Dedifferentiated amniotic fluid mesenchymal stem cell (primary cell): ENCODE measurements at regions not wholly inside any gene's neighbourhood (a gene's known extent, or its start where the extent isn't known, plus 50 kb on each side); places are given as distances from the start of the nearest gene placed in this dataset.

Source experiments
- DNase-seq: peaks from one replicate; pipeline ENCODE4 v3.0.0-alpha.2; 2016; ENCODE audit errors: extremely low spot score

- DNase-seq: no peak
These were observed 52.6 kb upstream of the ASB17 start for GRCh38 chr1:75984781-75985180.

GRCh38 chr1:75985827-75986226, 53.6 kb upstream of the ASB17 start:
- DNase-seq: no peak

- no peak for DNase-seq
These were observed 54.3 kb upstream of the ASB17 start for GRCh38 chr1:75986478-75986877.

GRCh38 chr1:75989121-75989520, 56.9 kb upstream of the ASB17 start:
- DNase-seq: no peak

GRCh38 chr1:75990686-75991085, 58.5 kb upstream of the ASB17 start:
- DNase-seq: no peak

GRCh38 chr1:75991497-75992114, 59.4 kb upstream of the ASB17 start:
- peak; percentile 90 for DNase-seq

GRCh38 chr1:75992312-75992711, 60.1 kb upstream of the ASB17 start:
- no peak for DNase-seq

- DNase-seq: no peak
These were observed 61.5 kb upstream of the ASB17 start for GRCh38 chr1:75993661-75994060.

GRCh38 chr1:75996196-75996595, 64.0 kb upstream of the ASB17 start:
- DNase-seq: peak; percentile 33

- no peak for DNase-seq
These were observed 66.8 kb upstream of the ASB17 start for GRCh38 chr1:75999034-75999433.

GRCh38 chr1:76003946-76004345, 70.6 kb upstream of the ST6GALNAC3 start:
- no peak for DNase-seq

- DNase-seq: no peak
These were observed 68.8 kb upstream of the ST6GALNAC3 start for GRCh38 chr1:76005765-76006164.

- DNase-seq: peak; percentile 85
These were observed 68.3 kb upstream of the ST6GALNAC3 start for GRCh38 chr1:76006234-76006633.

- no peak for DNase-seq
These were observed 63.7 kb upstream of the ST6GALNAC3 start for GRCh38 chr1:76010802-76011201.

- no peak for DNase-seq
These were observed 62.0 kb upstream of the ST6GALNAC3 start for GRCh38 chr1:76012341-76013205.

GRCh38 chr1:76013206-76013581, 61.4 kb upstream of the ST6GALNAC3 start:
- DNase-seq: no peak

GRCh38 chr1:76015478-76016103, 59.0 kb upstream of the ST6GALNAC3 start:
- no peak for DNase-seq

- DNase-seq: no peak
These were observed 56.5 kb upstream of the ST6GALNAC3 start for GRCh38 chr1:76018045-76018444.

GRCh38 chr1:76021846-76022245, 52.7 kb upstream of the ST6GALNAC3 start:
- DNase-seq: no peak

GRCh38 chr1:76023669-76024435, 50.7 kb upstream of the ST6GALNAC3 start:
- DNase-seq: no peak
